ENCODE measurements at regions not wholly inside any gene's neighbourhood (a gene's known extent, or its start where the extent isn't known, plus 50 kb on each side); places are given as distances from the start of the nearest gene placed in this dataset.
"Not testable (repeated sequence)": the region's sequence is repeated elsewhere in the genome, so short reads cannot be mapped to it uniquely, and the experiment has no call there.

GRCh38 chr9:90044710-90045151 lies 439.9 kb downstream of the GADD45G start:
- peak; percentile 83 for DNase-seq

GRCh38 chr9:90046317-90046861 lies 441.6 kb downstream of the GADD45G start:
- DNase-seq = no peak

- DNase-seq = no peak
These were observed 443.0 kb downstream of the GADD45G start for GRCh38 chr9:90047828-90048227.

- no peak for DNase-seq
These were observed 447.6 kb downstream of the GADD45G start for GRCh38 chr9:90052366-90052765.

GRCh38 chr9:90053027-90053426 lies 448.2 kb downstream of the GADD45G start:
- no peak for DNase-seq

GRCh38 chr9:90054810-90055209 lies 450.0 kb downstream of the GADD45G start:
- no peak for DNase-seq

- no peak for DNase-seq
These were observed 450.4 kb downstream of the GADD45G start for GRCh38 chr9:90055226-90055625.

GRCh38 chr9:90057361-90057760 lies 452.5 kb downstream of the GADD45G start:
- no peak for DNase-seq

- DNase-seq = no peak
These were observed 453.5 kb downstream of the GADD45G start for GRCh38 chr9:90058182-90058763.

GRCh38 chr9:90059436-90059835 lies 454.6 kb downstream of the GADD45G start:
- DNase-seq = no peak

- DNase-seq = no peak
These were observed 455.4 kb downstream of the GADD45G start for GRCh38 chr9:90060256-90060655.

GRCh38 chr9:90061187-90061586 lies 456.4 kb downstream of the GADD45G start:
- no peak for DNase-seq

- no peak for DNase-seq
These were observed 458.2 kb downstream of the GADD45G start for GRCh38 chr9:90062982-90063381.

- DNase-seq = no peak
These were observed 459.4 kb downstream of the GADD45G start for GRCh38 chr9:90064248-90064647.

- DNase-seq = no peak
These were observed 460.2 kb downstream of the GADD45G start for GRCh38 chr9:90064971-90065370.

- DNase-seq = no peak
These were observed 461.0 kb downstream of the GADD45G start for GRCh38 chr9:90065851-90066250.

GRCh38 chr9:90069085-90069484 lies 464.3 kb downstream of the GADD45G start:
- DNase-seq = no peak

GRCh38 chr9:90070056-90070455 lies 465.2 kb downstream of the GADD45G start:
- no peak for DNase-seq

GRCh38 chr9:90070469-90070868 lies 465.7 kb downstream of the GADD45G start:
- DNase-seq = no peak

- DNase-seq = no peak
These were observed 466.3 kb downstream of the GADD45G start for GRCh38 chr9:90070931-90071660.

GRCh38 chr9:90073186-90073945 lies 468.6 kb downstream of the GADD45G start:
- DNase-seq = no peak

- DNase-seq = no peak
These were observed 469.6 kb downstream of the GADD45G start for GRCh38 chr9:90074316-90074962.

- DNase-seq = not testable (repeated sequence)
These were observed 472.8 kb downstream of the GADD45G start for GRCh38 chr9:90077598-90077997.
